H9 (cell line): ENCODE measurements at regions not wholly inside any gene's neighbourhood (a gene's known extent, or its start where the extent isn't known, plus 50 kb on each side); places are given as distances from the start of the nearest gene placed in this dataset.

ENCODE experiments used
- DNase-seq: peaks from one replicate; pipeline ENCODE4 v3.0.0-alpha.2; 2017
- H2AFZ ChIP-seq: one replicate; pipeline ENCODE4 v1.6.1; 2013; ENCODE audit warnings: mild to moderate bottlenecking, low read length, control low read depth, moderate library complexity
- H2AK5ac ChIP-seq: 2 replicates; pipeline ENCODE4 v1.6.1; 2013; ENCODE audit warnings: low read length, control low read depth, mixed read lengths; ENCODE audit not compliant: insufficient read length
- H2BK120ac ChIP-seq: one replicate; pipeline ENCODE4 v1.6.1; 2013; ENCODE audit warnings: low read depth, mild to moderate bottlenecking, low read length, control low read depth, inconsistent platforms; ENCODE audit not compliant: poor library complexity, severe bottlenecking
- H2BK12ac ChIP-seq: 2 replicates; pipeline ENCODE4 v1.6.1; 2013; ENCODE audit warnings: low read length, control low read depth, mixed read lengths, low read depth; ENCODE audit not compliant: insufficient read length
- H2BK15ac ChIP-seq: 2 replicates; pipeline ENCODE4 v1.6.1; 2013; ENCODE audit warnings: low read depth, low read length, control low read depth
- H2BK20ac ChIP-seq: one replicate; pipeline ENCODE4 v1.6.1; 2013; ENCODE audit warnings: low read depth, mild to moderate bottlenecking, low read length, control low read depth, inconsistent platforms; ENCODE audit not compliant: poor library complexity, severe bottlenecking
- H2BK5ac ChIP-seq: 2 replicates; pipeline ENCODE4 v1.6.1; 2013; ENCODE audit warnings: low read length, control low read depth, mixed read lengths; ENCODE audit not compliant: insufficient read length
- H3K14ac ChIP-seq: 2 replicates; pipeline ENCODE4 v1.6.1; 2013; ENCODE audit warnings: low read length, control low read depth; ENCODE audit not compliant: insufficient read depth
- H3K18ac ChIP-seq: 2 replicates; pipeline ENCODE4 v1.6.1; 2013; ENCODE audit warnings: low read depth, mild to moderate bottlenecking, mixed read lengths, low read length, control low read depth; ENCODE audit not compliant: insufficient read length
- H3K23ac ChIP-seq: 2 replicates; pipeline ENCODE4 v1.6.1; 2013; ENCODE audit warnings: low read length, control low read depth, mixed read lengths, low read depth; ENCODE audit not compliant: insufficient read length
- H3K23me2 ChIP-seq: 2 replicates; pipeline ENCODE4 v1.6.1; 2013; ENCODE audit warnings: low read depth, mild to moderate bottlenecking, mixed read lengths, low read length, control low read depth; ENCODE audit not compliant: insufficient read length, poor library complexity, severe bottlenecking
- H3K27ac ChIP-seq: 2 replicates; pipeline ENCODE4 v1.5.1; 2013; ENCODE audit warnings: low read length, control low read depth, mixed read lengths, low read depth; ENCODE audit not compliant: insufficient read length
- H3K27me3 ChIP-seq: 2 replicates; pipeline ENCODE4 v1.6.1; 2013; ENCODE audit warnings: low read length, control low read depth, inconsistent platforms; ENCODE audit not compliant: insufficient read depth
- H3K4ac ChIP-seq: 2 replicates; pipeline ENCODE4 v1.6.1; 2013; ENCODE audit warnings: low read depth, mild to moderate bottlenecking, control low read depth, inconsistent platforms, low read length, moderate library complexity
- H3K4me1 ChIP-seq: 2 replicates; pipeline ENCODE4 v1.6.1; 2013; ENCODE audit warnings: low read length, control low read depth, inconsistent platforms; ENCODE audit not compliant: insufficient read depth
- H3K4me2 ChIP-seq: 2 replicates; pipeline ENCODE4 v1.6.1; 2013; ENCODE audit warnings: low read length, control low read depth, mixed read lengths; ENCODE audit not compliant: insufficient read length, insufficient read depth
- H3K56ac ChIP-seq: 2 replicates; pipeline ENCODE4 v1.6.1; 2013; ENCODE audit warnings: low read depth, mild to moderate bottlenecking, mixed read lengths, low read length, control low read depth; ENCODE audit not compliant: insufficient read length
- H3K79me1 ChIP-seq: 2 replicates; pipeline ENCODE4 v1.6.1; 2013; ENCODE audit warnings: low read depth, mild to moderate bottlenecking, moderate library complexity, low read length, control low read depth, inconsistent platforms; ENCODE audit not compliant: insufficient read depth, poor library complexity, severe bottlenecking
- H3K79me2 ChIP-seq: 2 replicates; pipeline ENCODE4 v1.6.1; 2013; ENCODE audit warnings: low read length, control low read depth, inconsistent platforms; ENCODE audit not compliant: insufficient read depth
- H3K9ac ChIP-seq: 2 replicates; pipeline ENCODE4 v1.6.1; 2013; ENCODE audit warnings: low read length, control low read depth, mixed read lengths; ENCODE audit not compliant: insufficient read length; ENCODE audit errors: extremely low read depth
- H3K9me3 ChIP-seq: one replicate; pipeline ENCODE4 v1.6.1; 2013; ENCODE audit warnings: low read depth, low read length, inconsistent platforms; ENCODE audit not compliant: control insufficient read depth
- H3T11ph ChIP-seq: one replicate; pipeline ENCODE4 v1.6.1; 2013; ENCODE audit warnings: mild to moderate bottlenecking, low read length, control low read depth, inconsistent platforms
- H4K20me1 ChIP-seq: one replicate; pipeline ENCODE4 v1.6.1; 2013; ENCODE audit not compliant: control insufficient read depth, insufficient read length, insufficient read depth
- H4K5ac ChIP-seq: 2 replicates; pipeline ENCODE4 v1.6.1; 2013; ENCODE audit warnings: low read depth, mild to moderate bottlenecking, mixed read lengths, low read length, control low read depth; ENCODE audit not compliant: insufficient read length
- H4K8ac ChIP-seq: replicated peaks from 2 replicates; pipeline ENCODE4 v1.6.1; 2013; ENCODE audit warnings: low read length, control low read depth, mixed read lengths, low read depth; ENCODE audit not compliant: insufficient read length
- H4K91ac ChIP-seq: 2 replicates; pipeline ENCODE4 v1.6.1; 2013; ENCODE audit warnings: low read depth, mild to moderate bottlenecking, moderate library complexity, mixed read lengths, low read length, control low read depth; ENCODE audit not compliant: insufficient read length
- H3K27ac Mint-ChIP-seq, 3 experiments: 2 replicates in 2 of 3; 3 replicates in 1 of 3; pipeline ENCODE4 v1.8.0; 2020 to 2021; ENCODE audit warnings: mixed read lengths in 3 of 3, mild to moderate bottlenecking in 1 of 3, moderate library complexity in 1 of 3
- H3K27me3 Mint-ChIP-seq: 2 replicates; pipeline ENCODE4 v1.8.0; 2021; ENCODE audit warnings: low read depth, mild to moderate bottlenecking, moderate library complexity, mixed read lengths
- H3K36me3 Mint-ChIP-seq, 3 experiments: 2 replicates in 2 of 3; 3 replicates in 1 of 3; pipeline ENCODE4 v1.8.0; 2020 to 2021; ENCODE audit warnings: low read depth in 3 of 3, mixed read lengths in 3 of 3; ENCODE audit not compliant: insufficient read depth in 1 of 3
- H3K4me1 Mint-ChIP-seq, 2 experiments: 2 replicates each; pipeline ENCODE4 v1.8.0; 2020; ENCODE audit warnings: mixed read lengths in 2 of 2
- H3K4me3 Mint-ChIP-seq, 2 experiments: 2 replicates in 1 of 2; 3 replicates in 1 of 2; pipeline ENCODE4 v1.8.0; 2020 to 2021; ENCODE audit warnings: mild to moderate bottlenecking in 2 of 2, mixed read lengths in 2 of 2, moderate library complexity in 1 of 2
- H3K9me3 Mint-ChIP-seq, 2 experiments: 2 replicates in 1 of 2; 3 replicates in 1 of 2; pipeline ENCODE4 v1.8.0; 2020; ENCODE audit warnings: mild to moderate bottlenecking in 2 of 2, mixed read lengths in 2 of 2, moderate library complexity in 1 of 2
- CTCF ChIP-seq: fragments of 200-600 bp; sonication (generic); conservative IDR thresholded peaks from 3 replicates; pipeline ENCODE4 v1.8.0; 2021; ENCODE audit warnings: antibody characterized with exemption, mild to moderate bottlenecking
- WGBS: extraction: QIAGEN DNeasy Blood & Tissue Kit; methylation state at CpG from one replicate; pipeline ENCODE4 v1.1.7; 2013; ENCODE audit warnings: missing lambda C conversion rate, low lambda C conversion rate, mixed read lengths; ENCODE audit not compliant: insufficient read length; ENCODE audit errors: extremely low coverage; 5-methylcytosine and 5-hydroxymethylcytosine counted together

DNA sequence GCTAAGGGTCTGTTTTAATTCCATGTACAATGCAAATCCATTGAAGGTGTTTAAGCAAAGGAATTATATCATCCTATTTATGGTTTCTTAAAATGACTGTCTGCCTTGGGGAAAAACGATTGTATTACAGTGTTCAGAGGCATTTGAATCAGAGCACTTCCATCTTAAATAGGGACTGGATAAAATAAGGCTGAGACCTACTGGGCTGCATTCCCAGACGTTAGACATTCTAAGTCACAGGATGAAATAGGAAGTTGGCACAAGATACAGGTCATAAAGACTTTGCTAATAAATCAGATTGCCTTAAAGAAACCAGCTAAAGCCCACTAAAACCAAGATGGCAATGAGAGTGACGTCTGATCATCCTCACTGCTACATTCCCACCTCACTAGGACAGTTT is 1167.2 kb upstream of the PABPC4L start:
- H3K27me3 Mint-ChIP-seq, result no peaks in the 10 kb centered on the region
- Histone ChIP-seq H2BK5ac (no peak overlapping the region), H3K79me2 (no peaks in the 10 kb centered on the region), H3K18ac (no peak overlapping the region), H3K14ac (no peak overlapping the region), H3K79me1 (no peaks in the 10 kb centered on the region), H4K5ac (no peak overlapping the region), H2BK12ac (no peak overlapping the region), H3K9ac (no peak overlapping the region), H3K27me3 (no peaks in the 10 kb centered on the region), H4K8ac (no peak overlapping the region), H3K56ac (no peak overlapping the region), H2AFZ (no peak overlapping the region), H2BK15ac (no peak overlapping the region), H3K4me2 (no peak overlapping the region), H3K4me1 (no peaks in the 10 kb centered on the region), H3T11ph (no peak overlapping the region), H4K20me1 (no peaks in the 10 kb centered on the region), H3K23me2 (no peaks in the 10 kb centered on the region), H3K23ac (no peak overlapping the region), H2AK5ac (no peak overlapping the region), H3K9me3 (no peaks in the 10 kb centered on the region), H2BK20ac (no peak overlapping the region), H4K91ac (no peak overlapping the region), H3K27ac (no peak overlapping the region), H3K4ac (no peak overlapping the region), H2BK120ac (no peak overlapping the region)
- H3K9me3 Mint-ChIP-seq, result no peaks in the 10 kb centered on the region; a peak in 2 of 5 replicates
- H3K27ac Mint-ChIP-seq, result no peak overlapping the region
- no peak for DNase-seq
- no peak overlapping the region for H3K4me3 Mint-ChIP-seq
- TF ChIP-seq CTCF, result no peak
- H3K36me3 Mint-ChIP-seq, result peaks cover 0 to 8% (median 4%) of the 10 kb centered on the region in 3 experiments; a peak in 4 of 7 replicates
- peaks cover 3 to 6% of the 10 kb centered on the region in 2 experiments; a peak in 3 of 4 replicates for H3K4me1 Mint-ChIP-seq
- WGBS, result no CpG with 5 or more reads among the region's 3 CpGs
